WTC11 (cell line): ENCODE measurements at regions not wholly inside any gene's neighbourhood (a gene's known extent, or its start where the extent isn't known, plus 50 kb on each side); places are given as distances from the start of the nearest gene placed in this dataset.

Experiments
- CTCF ChIP-seq: fragments of 200-600 bp; IDR thresholded peaks from 2 replicates; pipeline ENCODE4 v1.8.0; 2022; ENCODE audit warnings: antibody characterized with exemption
- FOXJ3 ChIP-seq: sonication (generic); formaldehyde crosslinking; IDR thresholded peaks from 2 replicates; pipeline ENCODE4 v1.9.0; 2021; ENCODE audit warnings: missing genetic modification reagents, mild to moderate bottlenecking, borderline replicate concordance
- HMGXB4 ChIP-seq: sonication (generic); formaldehyde crosslinking; IDR thresholded peaks from 2 replicates; pipeline ENCODE4 v1.8.1; 2023; ENCODE audit warnings: mild to moderate bottlenecking, moderate library complexity, missing genetic modification reagents
- JUN ChIP-seq: sonication (generic); formaldehyde crosslinking; IDR thresholded peaks from 2 replicates; pipeline ENCODE4 v1.8.0; 2023; ENCODE audit warnings: mild to moderate bottlenecking, missing genetic modification reagents
- MAX ChIP-seq: sonication (generic); formaldehyde crosslinking; IDR thresholded peaks from 2 replicates; pipeline ENCODE4 v1.8.0; 2022; ENCODE audit warnings: mild to moderate bottlenecking, missing genetic modification reagents
- PREB ChIP-seq: sonication (generic); formaldehyde crosslinking; IDR thresholded peaks from 2 replicates; pipeline ENCODE4 v1.8.1; 2022; ENCODE audit warnings: mild to moderate bottlenecking, missing genetic modification reagents, moderate library complexity, borderline replicate concordance
- USF1 ChIP-seq: sonication (generic); formaldehyde crosslinking; IDR thresholded peaks from 2 replicates; pipeline ENCODE4 v1.8.0; 2022; ENCODE audit warnings: mild to moderate bottlenecking, missing genetic modification reagents
- USF2 ChIP-seq: sonication (generic); formaldehyde crosslinking; IDR thresholded peaks from 2 replicates; pipeline ENCODE4 v1.8.1; 2023; ENCODE audit warnings: mild to moderate bottlenecking, missing genetic modification reagents, moderate library complexity

GRCh38 chr1:168480997-168481396, 62.8 kb downstream of the XCL2 start:
- TF ChIP-seq CTCF (no peak), USF2 (CRISPR knock-in tag) (no peak), USF1 (CRISPR knock-in tag) (no peak), MAX (CRISPR knock-in tag) (no peak), FOXJ3 (CRISPR knock-in tag) (no peak), PREB (CRISPR knock-in tag) (no peak), HMGXB4 (no peak), JUN (CRISPR knock-in tag) (no peak)
